Erythroblast (primary cell): ENCODE measurements at regions not wholly inside any gene's neighbourhood (a gene's known extent, or its start where the extent isn't known, plus 50 kb on each side); places are given as distances from the start of the nearest gene placed in this dataset.

ENCODE experiments used
- GATA1 ChIP-seq: IDR thresholded peaks from 2 replicates; pipeline ENCODE4 v1.6.1; 2011; ENCODE audit warnings: low read depth, mild to moderate bottlenecking, control low read depth, low read length, moderate library complexity
- POLR2A ChIP-seq: IDR thresholded peaks from 2 replicates; pipeline ENCODE4 v1.6.1; 2011; ENCODE audit warnings: mild to moderate bottlenecking, low read length

DNA sequence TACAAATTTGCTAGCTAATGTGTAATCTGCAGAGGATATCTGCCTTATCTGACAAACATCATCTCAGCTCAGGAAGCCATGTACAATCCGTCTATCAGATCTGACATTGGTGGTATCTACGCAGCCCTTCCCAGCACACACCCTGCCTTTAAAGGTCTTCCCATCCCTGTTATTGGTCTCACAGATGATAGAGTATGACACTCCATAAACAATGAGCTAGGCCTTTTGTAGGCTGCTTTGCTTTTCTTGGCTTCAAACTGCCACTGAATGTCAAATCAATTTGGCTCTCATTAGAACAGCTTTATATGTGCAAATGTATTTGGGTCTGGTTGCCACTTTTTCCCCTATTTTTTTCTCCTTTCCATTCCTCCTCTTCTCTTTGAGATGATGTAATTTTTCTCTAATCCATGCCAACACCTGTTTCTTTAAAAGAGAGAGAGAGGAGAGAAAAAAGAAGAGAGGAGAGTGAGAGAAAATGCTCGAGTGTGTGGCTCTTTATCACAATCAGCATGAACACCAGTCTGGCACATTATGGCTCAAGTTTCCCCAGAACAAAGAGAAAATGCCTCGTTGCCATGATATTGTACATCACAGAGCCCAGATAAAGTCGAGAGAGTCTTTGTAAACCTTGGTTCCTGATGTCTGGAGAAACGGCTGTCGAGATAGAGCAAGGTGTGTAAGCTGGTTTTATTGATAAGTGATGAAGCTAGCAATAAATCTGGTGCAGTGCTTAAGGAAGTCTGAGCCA is 80.8 kb upstream of the DPH6 start:
- TF ChIP-seq POLR2A (no peak), GATA1 (no peak)
